ENCODE measurements at regions not wholly inside any gene's neighbourhood (a gene's known extent, or its start where the extent isn't known, plus 50 kb on each side); places are given as distances from the start of the nearest gene placed in this dataset.
"Not testable (repeated sequence)": the region's sequence is repeated elsewhere in the genome, so short reads cannot be mapped to it uniquely, and the experiment has no call there.

GRCh38 chr14:53386362-53386761 is 233.2 kb upstream of the DDHD1 start:
- no peak for DNase-seq

- no peak for DNase-seq
Observed at GRCh38 chr14:53384536-53384935, 231.4 kb upstream of the DDHD1 start.

- no peak for DNase-seq
Observed at GRCh38 chr14:53384073-53384472, 230.9 kb upstream of the DDHD1 start.

- no peak for DNase-seq
Observed at GRCh38 chr14:53381895-53382294, 228.8 kb upstream of the DDHD1 start.

- DNase-seq: no peak
Observed at GRCh38 chr14:53380867-53381225, 227.7 kb upstream of the DDHD1 start.

GRCh38 chr14:53380052-53380866 is 227.1 kb upstream of the DDHD1 start:
- no peak for DNase-seq

- DNase-seq: no peak
Observed at GRCh38 chr14:53378142-53378541, 225.0 kb upstream of the DDHD1 start.

GRCh38 chr14:53376064-53376463 is 222.9 kb upstream of the DDHD1 start:
- DNase-seq: no peak

GRCh38 chr14:53375599-53375998 is 222.5 kb upstream of the DDHD1 start:
- DNase-seq: no peak

GRCh38 chr14:53368711-53369201 is 215.6 kb upstream of the DDHD1 start:
- DNase-seq: no peak

GRCh38 chr14:53368066-53368465 is 214.9 kb upstream of the DDHD1 start:
- no peak for DNase-seq

GRCh38 chr14:53367644-53368026 is 214.5 kb upstream of the DDHD1 start:
- no peak for DNase-seq

GRCh38 chr14:53365486-53366130 is 212.5 kb upstream of the DDHD1 start:
- no peak for DNase-seq

GRCh38 chr14:53362916-53363315 is 209.8 kb upstream of the DDHD1 start:
- not testable (repeated sequence) for DNase-seq

- no peak for DNase-seq
Observed at GRCh38 chr14:53360829-53361228, 207.7 kb upstream of the DDHD1 start.

GRCh38 chr14:53358166-53358565 is 205.0 kb upstream of the DDHD1 start:
- DNase-seq: no peak

GRCh38 chr14:53356361-53357150 is 203.4 kb upstream of the DDHD1 start:
- no peak for DNase-seq

GRCh38 chr14:53355581-53356112 is 202.5 kb upstream of the DDHD1 start:
- DNase-seq: no peak

GRCh38 chr14:53354336-53354735 is 201.2 kb upstream of the DDHD1 start:
- DNase-seq: no peak

- no peak for DNase-seq
Observed at GRCh38 chr14:53350866-53351265, 197.7 kb upstream of the DDHD1 start.

GRCh38 chr14:53350429-53350828 is 197.3 kb upstream of the DDHD1 start:
- no peak for DNase-seq

GRCh38 chr14:53346988-53347387 is 193.9 kb upstream of the DDHD1 start:
- DNase-seq: no peak

GRCh38 chr14:53341324-53341723 is 188.2 kb upstream of the DDHD1 start:
- no peak for DNase-seq

Measured in DMS153 (cell line).